DOHH2 (cell line): ENCODE measurements at regions not wholly inside any gene's neighbourhood (a gene's known extent, or its start where the extent isn't known, plus 50 kb on each side); places are given as distances from the start of the nearest gene placed in this dataset.

Experiments
- EZH2phosphoT487 ChIP-seq: fragments of 200-600 bp; sonication (generic); IDR thresholded peaks from 2 replicates; pipeline ENCODE4 v1.6.1; 2017; ENCODE audit warnings: borderline replicate concordance, mild to moderate bottlenecking, antibody characterized with exemption, low read length, moderate library complexity, mixed read lengths
- TF ChIP-seq, protein P1 (sequence below): fragments of 200-600 bp; sonication (generic); IDR thresholded peaks from one replicate; pipeline ENCODE4 v1.5.1; 2014; ENCODE audit warnings: antibody characterized with exemption, mild to moderate bottlenecking, low read depth, low read length; ENCODE audit not compliant: poor library complexity, severe bottlenecking

DNA sequence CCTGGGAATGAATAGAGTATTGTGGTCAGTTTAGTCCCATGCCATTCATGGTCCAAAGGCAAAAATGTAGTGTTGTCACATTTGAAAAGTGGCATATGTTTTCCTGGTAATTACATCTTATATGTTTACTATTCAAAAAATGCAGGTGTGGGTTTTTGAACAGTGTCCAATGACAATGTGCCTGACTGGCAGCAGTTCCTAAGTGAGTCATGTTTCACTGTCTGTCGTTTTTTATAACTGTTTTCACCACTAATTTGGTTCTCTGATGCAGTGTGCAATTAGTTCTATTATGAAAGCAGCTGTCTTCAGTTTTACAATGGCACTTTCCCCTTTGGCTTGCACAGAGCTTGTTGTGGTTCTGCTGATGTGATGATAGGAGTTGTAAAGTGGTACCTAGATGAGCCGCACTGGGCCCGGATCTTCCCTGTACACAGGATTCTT, 162.3 kb downstream of the SEM1 start:
- TF ChIP-seq EZH2phosphoT487: no peak
- TF ChIP-seq, protein P1, sequence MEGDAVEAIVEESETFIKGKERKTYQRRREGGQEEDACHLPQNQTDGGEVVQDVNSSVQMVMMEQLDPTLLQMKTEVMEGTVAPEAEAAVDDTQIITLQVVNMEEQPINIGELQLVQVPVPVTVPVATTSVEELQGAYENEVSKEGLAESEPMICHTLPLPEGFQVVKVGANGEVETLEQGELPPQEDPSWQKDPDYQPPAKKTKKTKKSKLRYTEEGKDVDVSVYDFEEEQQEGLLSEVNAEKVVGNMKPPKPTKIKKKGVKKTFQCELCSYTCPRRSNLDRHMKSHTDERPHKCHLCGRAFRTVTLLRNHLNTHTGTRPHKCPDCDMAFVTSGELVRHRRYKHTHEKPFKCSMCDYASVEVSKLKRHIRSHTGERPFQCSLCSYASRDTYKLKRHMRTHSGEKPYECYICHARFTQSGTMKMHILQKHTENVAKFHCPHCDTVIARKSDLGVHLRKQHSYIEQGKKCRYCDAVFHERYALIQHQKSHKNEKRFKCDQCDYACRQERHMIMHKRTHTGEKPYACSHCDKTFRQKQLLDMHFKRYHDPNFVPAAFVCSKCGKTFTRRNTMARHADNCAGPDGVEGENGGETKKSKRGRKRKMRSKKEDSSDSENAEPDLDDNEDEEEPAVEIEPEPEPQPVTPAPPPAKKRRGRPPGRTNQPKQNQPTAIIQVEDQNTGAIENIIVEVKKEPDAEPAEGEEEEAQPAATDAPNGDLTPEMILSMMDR: no peak
